H9 (cell line): ENCODE measurements at regions not wholly inside any gene's neighbourhood (a gene's known extent, or its start where the extent isn't known, plus 50 kb on each side); places are given as distances from the start of the nearest gene placed in this dataset.

Experiments used
- DNase-seq: peaks from one replicate; pipeline ENCODE4 v3.0.0-alpha.2; 2017
- H2AFZ ChIP-seq: one replicate; pipeline ENCODE4 v1.6.1; 2013; ENCODE audit warnings: mild to moderate bottlenecking, low read length, control low read depth, moderate library complexity
- H2AK5ac ChIP-seq: 2 replicates; pipeline ENCODE4 v1.6.1; 2013; ENCODE audit warnings: low read length, control low read depth, mixed read lengths; ENCODE audit not compliant: insufficient read length
- H2BK120ac ChIP-seq: one replicate; pipeline ENCODE4 v1.6.1; 2013; ENCODE audit warnings: low read depth, mild to moderate bottlenecking, low read length, control low read depth, inconsistent platforms; ENCODE audit not compliant: poor library complexity, severe bottlenecking
- H2BK12ac ChIP-seq: 2 replicates; pipeline ENCODE4 v1.6.1; 2013; ENCODE audit warnings: low read length, control low read depth, mixed read lengths, low read depth; ENCODE audit not compliant: insufficient read length
- H2BK15ac ChIP-seq: 2 replicates; pipeline ENCODE4 v1.6.1; 2013; ENCODE audit warnings: low read depth, low read length, control low read depth
- H2BK20ac ChIP-seq: one replicate; pipeline ENCODE4 v1.6.1; 2013; ENCODE audit warnings: low read depth, mild to moderate bottlenecking, low read length, control low read depth, inconsistent platforms; ENCODE audit not compliant: poor library complexity, severe bottlenecking
- H2BK5ac ChIP-seq: 2 replicates; pipeline ENCODE4 v1.6.1; 2013; ENCODE audit warnings: low read length, control low read depth, mixed read lengths; ENCODE audit not compliant: insufficient read length
- H3K14ac ChIP-seq: 2 replicates; pipeline ENCODE4 v1.6.1; 2013; ENCODE audit warnings: low read length, control low read depth; ENCODE audit not compliant: insufficient read depth
- H3K18ac ChIP-seq: 2 replicates; pipeline ENCODE4 v1.6.1; 2013; ENCODE audit warnings: low read depth, mild to moderate bottlenecking, mixed read lengths, low read length, control low read depth; ENCODE audit not compliant: insufficient read length
- H3K23ac ChIP-seq: 2 replicates; pipeline ENCODE4 v1.6.1; 2013; ENCODE audit warnings: low read length, control low read depth, mixed read lengths, low read depth; ENCODE audit not compliant: insufficient read length
- H3K23me2 ChIP-seq: 2 replicates; pipeline ENCODE4 v1.6.1; 2013; ENCODE audit warnings: low read depth, mild to moderate bottlenecking, mixed read lengths, low read length, control low read depth; ENCODE audit not compliant: insufficient read length, poor library complexity, severe bottlenecking
- H3K27ac ChIP-seq: 2 replicates; pipeline ENCODE4 v1.5.1; 2013; ENCODE audit warnings: low read length, control low read depth, mixed read lengths, low read depth; ENCODE audit not compliant: insufficient read length
- H3K27me3 ChIP-seq: 2 replicates; pipeline ENCODE4 v1.6.1; 2013; ENCODE audit warnings: low read length, control low read depth, inconsistent platforms; ENCODE audit not compliant: insufficient read depth
- H3K4ac ChIP-seq: 2 replicates; pipeline ENCODE4 v1.6.1; 2013; ENCODE audit warnings: low read depth, mild to moderate bottlenecking, control low read depth, inconsistent platforms, low read length, moderate library complexity
- H3K4me1 ChIP-seq: 2 replicates; pipeline ENCODE4 v1.6.1; 2013; ENCODE audit warnings: low read length, control low read depth, inconsistent platforms; ENCODE audit not compliant: insufficient read depth
- H3K4me2 ChIP-seq: 2 replicates; pipeline ENCODE4 v1.6.1; 2013; ENCODE audit warnings: low read length, control low read depth, mixed read lengths; ENCODE audit not compliant: insufficient read length, insufficient read depth
- H3K56ac ChIP-seq: 2 replicates; pipeline ENCODE4 v1.6.1; 2013; ENCODE audit warnings: low read depth, mild to moderate bottlenecking, mixed read lengths, low read length, control low read depth; ENCODE audit not compliant: insufficient read length
- H3K79me1 ChIP-seq: 2 replicates; pipeline ENCODE4 v1.6.1; 2013; ENCODE audit warnings: low read depth, mild to moderate bottlenecking, moderate library complexity, low read length, control low read depth, inconsistent platforms; ENCODE audit not compliant: insufficient read depth, poor library complexity, severe bottlenecking
- H3K79me2 ChIP-seq: 2 replicates; pipeline ENCODE4 v1.6.1; 2013; ENCODE audit warnings: low read length, control low read depth, inconsistent platforms; ENCODE audit not compliant: insufficient read depth
- H3K9ac ChIP-seq: 2 replicates; pipeline ENCODE4 v1.6.1; 2013; ENCODE audit warnings: low read length, control low read depth, mixed read lengths; ENCODE audit not compliant: insufficient read length; ENCODE audit errors: extremely low read depth
- H3K9me3 ChIP-seq: one replicate; pipeline ENCODE4 v1.6.1; 2013; ENCODE audit warnings: low read depth, low read length, inconsistent platforms; ENCODE audit not compliant: control insufficient read depth
- H3T11ph ChIP-seq: one replicate; pipeline ENCODE4 v1.6.1; 2013; ENCODE audit warnings: mild to moderate bottlenecking, low read length, control low read depth, inconsistent platforms
- H4K20me1 ChIP-seq: one replicate; pipeline ENCODE4 v1.6.1; 2013; ENCODE audit not compliant: control insufficient read depth, insufficient read length, insufficient read depth
- H4K5ac ChIP-seq: 2 replicates; pipeline ENCODE4 v1.6.1; 2013; ENCODE audit warnings: low read depth, mild to moderate bottlenecking, mixed read lengths, low read length, control low read depth; ENCODE audit not compliant: insufficient read length
- H4K8ac ChIP-seq: replicated peaks from 2 replicates; pipeline ENCODE4 v1.6.1; 2013; ENCODE audit warnings: low read length, control low read depth, mixed read lengths, low read depth; ENCODE audit not compliant: insufficient read length
- H4K91ac ChIP-seq: 2 replicates; pipeline ENCODE4 v1.6.1; 2013; ENCODE audit warnings: low read depth, mild to moderate bottlenecking, moderate library complexity, mixed read lengths, low read length, control low read depth; ENCODE audit not compliant: insufficient read length
- H3K27ac Mint-ChIP-seq, 3 experiments: 2 replicates in 2 of 3; 3 replicates in 1 of 3; pipeline ENCODE4 v1.8.0; 2020 to 2021; ENCODE audit warnings: mixed read lengths in 3 of 3, mild to moderate bottlenecking in 1 of 3, moderate library complexity in 1 of 3
- H3K27me3 Mint-ChIP-seq: 2 replicates; pipeline ENCODE4 v1.8.0; 2021; ENCODE audit warnings: low read depth, mild to moderate bottlenecking, moderate library complexity, mixed read lengths
- H3K36me3 Mint-ChIP-seq, 3 experiments: 2 replicates in 2 of 3; 3 replicates in 1 of 3; pipeline ENCODE4 v1.8.0; 2020 to 2021; ENCODE audit warnings: low read depth in 3 of 3, mixed read lengths in 3 of 3; ENCODE audit not compliant: insufficient read depth in 1 of 3
- H3K4me1 Mint-ChIP-seq, 2 experiments: 2 replicates each; pipeline ENCODE4 v1.8.0; 2020; ENCODE audit warnings: mixed read lengths in 2 of 2
- H3K4me3 Mint-ChIP-seq, 2 experiments: 2 replicates in 1 of 2; 3 replicates in 1 of 2; pipeline ENCODE4 v1.8.0; 2020 to 2021; ENCODE audit warnings: mild to moderate bottlenecking in 2 of 2, mixed read lengths in 2 of 2, moderate library complexity in 1 of 2
- H3K9me3 Mint-ChIP-seq, 2 experiments: 2 replicates in 1 of 2; 3 replicates in 1 of 2; pipeline ENCODE4 v1.8.0; 2020; ENCODE audit warnings: mild to moderate bottlenecking in 2 of 2, mixed read lengths in 2 of 2, moderate library complexity in 1 of 2
- WGBS: extraction: QIAGEN DNeasy Blood & Tissue Kit; methylation state at CpG from one replicate; pipeline ENCODE4 v1.1.7; 2013; ENCODE audit warnings: missing lambda C conversion rate, low lambda C conversion rate, mixed read lengths; ENCODE audit not compliant: insufficient read length; ENCODE audit errors: extremely low coverage; 5-methylcytosine and 5-hydroxymethylcytosine counted together
- TF ChIP-seq, protein P1 (sequence below): fragments of 200-600 bp; sonication (generic); conservative IDR thresholded peaks from 3 replicates; pipeline ENCODE4 v1.8.0; 2021; ENCODE audit warnings: antibody characterized with exemption, mild to moderate bottlenecking

DNA sequence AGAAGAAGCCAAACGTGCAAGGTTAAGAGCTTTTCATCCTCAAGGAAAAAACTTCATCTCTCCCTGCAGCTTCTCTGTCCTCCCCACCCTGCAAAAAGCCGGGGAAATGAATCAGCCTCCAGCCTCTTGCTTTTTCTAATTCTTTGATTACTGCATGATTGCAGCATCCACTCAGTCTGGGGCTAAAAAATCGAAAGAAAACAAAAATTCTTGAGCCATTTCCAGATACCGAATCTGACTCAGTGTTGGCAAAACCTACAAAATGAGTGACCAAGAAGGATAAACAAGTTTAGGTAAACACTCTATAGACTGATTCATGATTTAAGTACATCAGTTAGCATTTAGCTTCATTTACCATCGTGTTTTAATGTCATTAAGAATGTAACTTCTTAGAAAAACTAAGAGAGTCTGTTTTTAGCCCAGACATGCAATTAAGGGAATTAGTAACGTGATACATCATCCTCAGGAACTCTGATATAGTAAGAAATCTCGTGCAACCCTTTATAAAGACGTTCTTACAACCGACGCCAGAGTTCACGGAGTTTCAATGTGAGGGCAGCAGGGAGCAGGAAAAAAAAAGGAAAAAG is 287.3 kb upstream of the FOXF1 start:
- H3K4me1 Mint-ChIP-seq = peaks cover 0 to 18% of the 10 kb centered on the region in 2 experiments; a peak in 2 of 4 replicates
- H2BK20ac ChIP-seq = no peak overlapping the region
- H4K5ac ChIP-seq = no peak overlapping the region
- WGBS = no CpG with 5 or more reads among the region's 11 CpGs
- no peak overlapping the region for H2BK12ac ChIP-seq
- no peak overlapping the region for H4K91ac ChIP-seq
- H3K27me3 ChIP-seq = no peaks in the 10 kb centered on the region
- no peak overlapping the region for H4K8ac ChIP-seq
- no peak overlapping the region for H2BK5ac ChIP-seq
- no peak overlapping the region for H2BK120ac ChIP-seq
- H3K14ac ChIP-seq = no peak overlapping the region
- H4K20me1 ChIP-seq = no peaks in the 10 kb centered on the region
- TF ChIP-seq, protein P1, sequence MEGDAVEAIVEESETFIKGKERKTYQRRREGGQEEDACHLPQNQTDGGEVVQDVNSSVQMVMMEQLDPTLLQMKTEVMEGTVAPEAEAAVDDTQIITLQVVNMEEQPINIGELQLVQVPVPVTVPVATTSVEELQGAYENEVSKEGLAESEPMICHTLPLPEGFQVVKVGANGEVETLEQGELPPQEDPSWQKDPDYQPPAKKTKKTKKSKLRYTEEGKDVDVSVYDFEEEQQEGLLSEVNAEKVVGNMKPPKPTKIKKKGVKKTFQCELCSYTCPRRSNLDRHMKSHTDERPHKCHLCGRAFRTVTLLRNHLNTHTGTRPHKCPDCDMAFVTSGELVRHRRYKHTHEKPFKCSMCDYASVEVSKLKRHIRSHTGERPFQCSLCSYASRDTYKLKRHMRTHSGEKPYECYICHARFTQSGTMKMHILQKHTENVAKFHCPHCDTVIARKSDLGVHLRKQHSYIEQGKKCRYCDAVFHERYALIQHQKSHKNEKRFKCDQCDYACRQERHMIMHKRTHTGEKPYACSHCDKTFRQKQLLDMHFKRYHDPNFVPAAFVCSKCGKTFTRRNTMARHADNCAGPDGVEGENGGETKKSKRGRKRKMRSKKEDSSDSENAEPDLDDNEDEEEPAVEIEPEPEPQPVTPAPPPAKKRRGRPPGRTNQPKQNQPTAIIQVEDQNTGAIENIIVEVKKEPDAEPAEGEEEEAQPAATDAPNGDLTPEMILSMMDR = no peak
- H3K9me3 ChIP-seq = no peaks in the 10 kb centered on the region
- H3T11ph ChIP-seq = no peak overlapping the region
- H2BK15ac ChIP-seq = no peak overlapping the region
- no peak overlapping the region for H2AK5ac ChIP-seq
- no peaks in the 10 kb centered on the region for H3K4me1 ChIP-seq
- H3K27ac Mint-ChIP-seq = no peak overlapping the region
- H3K9ac ChIP-seq = no peak overlapping the region
- no peak overlapping the region for H3K4me2 ChIP-seq
- peaks cover 28% of the 10 kb centered on the region for H3K27me3 Mint-ChIP-seq
- H3K23ac ChIP-seq = no peak overlapping the region
- no peak for DNase-seq
- no peak overlapping the region for H3K56ac ChIP-seq
- no peaks in the 10 kb centered on the region for H3K9me3 Mint-ChIP-seq
- H3K27ac ChIP-seq = no peak overlapping the region
- no peak overlapping the region for H2AFZ ChIP-seq
- H3K79me1 ChIP-seq = no peaks in the 10 kb centered on the region
- no peak overlapping the region for H3K4me3 Mint-ChIP-seq
- no peaks in the 10 kb centered on the region for H3K23me2 ChIP-seq
- H3K18ac ChIP-seq = no peak overlapping the region
- H3K36me3 Mint-ChIP-seq = no peaks in the 10 kb centered on the region
- H3K79me2 ChIP-seq = no peaks in the 10 kb centered on the region
- no peak overlapping the region for H3K4ac ChIP-seq
